ENCODE measurements at regions not wholly inside any gene's neighbourhood (a gene's known extent, or its start where the extent isn't known, plus 50 kb on each side); places are given as distances from the start of the nearest gene placed in this dataset.

- no peak for DNase-seq
Observed at GRCh38 chr16:86395477-86395876, 114.8 kb upstream of the FOXF1 start.

GRCh38 chr16:86396422-86396821 lies 113.9 kb upstream of the FOXF1 start:
- DNase-seq, result no peak

GRCh38 chr16:86396901-86397311 lies 113.4 kb upstream of the FOXF1 start:
- DNase-seq, result no peak

- no peak for DNase-seq
Observed at GRCh38 chr16:86398201-86398600, 112.1 kb upstream of the FOXF1 start.

- DNase-seq, result no peak
Observed at GRCh38 chr16:86398622-86399021, 111.7 kb upstream of the FOXF1 start.

- DNase-seq, result no peak
Observed at GRCh38 chr16:86401126-86401525, 109.2 kb upstream of the FOXF1 start.

- DNase-seq, result no peak
Observed at GRCh38 chr16:86403085-86403484, 107.2 kb upstream of the FOXF1 start.

GRCh38 chr16:86403541-86404163 lies 106.7 kb upstream of the FOXF1 start:
- DNase-seq, result no peak

- no peak for DNase-seq
Observed at GRCh38 chr16:86404678-86405077, 105.6 kb upstream of the FOXF1 start.

- no peak for DNase-seq
Observed at GRCh38 chr16:86405319-86405718, 105.0 kb upstream of the FOXF1 start.

- DNase-seq, result no peak
Observed at GRCh38 chr16:86406056-86406455, 104.3 kb upstream of the FOXF1 start.

GRCh38 chr16:86408685-86409084 lies 101.6 kb upstream of the FOXF1 start:
- no peak for DNase-seq

- DNase-seq, result no peak
Observed at GRCh38 chr16:86410081-86410480, 100.2 kb upstream of the FOXF1 start.

GRCh38 chr16:86410529-86410928 lies 99.8 kb upstream of the FOXF1 start:
- no peak for DNase-seq

GRCh38 chr16:86411897-86412296 lies 98.4 kb upstream of the FOXF1 start:
- DNase-seq, result no peak

- no peak for DNase-seq
Observed at GRCh38 chr16:86414991-86415740, 95.2 kb upstream of the FOXF1 start.

GRCh38 chr16:86418981-86419380 lies 91.3 kb upstream of the FOXF1 start:
- no peak for DNase-seq

GRCh38 chr16:86419518-86419917 lies 90.8 kb upstream of the FOXF1 start:
- no peak for DNase-seq

- no peak for DNase-seq
Observed at GRCh38 chr16:86421995-86422394, 88.3 kb upstream of the FOXF1 start.

GRCh38 chr16:86424398-86424797 lies 85.9 kb upstream of the FOXF1 start:
- DNase-seq, result no peak

GRCh38 chr16:86424985-86425384 lies 85.3 kb upstream of the FOXF1 start:
- DNase-seq, result no peak

GRCh38 chr16:86426063-86426642 lies 84.2 kb upstream of the FOXF1 start:
- no peak for DNase-seq

- no peak for DNase-seq
Observed at GRCh38 chr16:86427433-86427851, 82.9 kb upstream of the FOXF1 start.
